Lower leg skin (tissue), 4 donors: ENCODE measurements at regions not wholly inside any gene's neighbourhood (a gene's known extent, or its start where the extent isn't known, plus 50 kb on each side); places are given as distances from the start of the nearest gene placed in this dataset.

ENCODE experiments used
- DNase-seq, 2 donors: peaks; one replicate each; pipeline ENCODE4 v3.0.0-alpha.2; 2019; ENCODE audit warnings: low spot score in 2 of 2
- H3K4me3 ChIP-seq: fragments of 200-600 bp; sonication (generic); 2 replicates; pipeline ENCODE4 v1.5.1; 2017; ENCODE audit warnings: mild to moderate bottlenecking, low read depth; ENCODE audit not compliant: poor library complexity, severe bottlenecking
- CTCF ChIP-seq, 3 donors: fragments of 450-650 bp; IDR thresholded peaks; one replicate each; pipeline ENCODE4 v1.5.1; 2016; ENCODE audit warnings: antibody characterized with exemption in 3 of 3, mild to moderate bottlenecking in 3 of 3, moderate library complexity in 2 of 3
- POLR2A ChIP-seq, 2 donors: fragments of 450-650 bp; IDR thresholded peaks; one replicate each; pipeline ENCODE4 v1.6.1; 2016 to 2017; ENCODE audit warnings: antibody characterized with exemption in 2 of 2, mild to moderate bottlenecking in 1 of 2, moderate library complexity in 1 of 2
- WGBS, 2 donors: methylation state at CpG; one replicate each; pipeline ENCODE4 v1.1.5; 2018; 5-methylcytosine and 5-hydroxymethylcytosine counted together
- intact Hi-C: fragments of 100-400 bp; cut with DNase I; formaldehyde crosslinking; loops from one replicate; pipeline ENCODE4 v1.15.0; 2023; ENCODE audit warnings: low total_unique reads

- no peak for DNase-seq
- intact Hi-C loops = no loop called here
- no peak for TF ChIP-seq CTCF (IDR thresholded peaks at IDR 0.05)
- TF ChIP-seq POLR2A (IDR thresholded peaks at IDR 0.05) = no peak
- 72% methylated on average over 5 of the region's 5 CpGs for WGBS, 2 donors
- no peak overlapping the region for H3K4me3 ChIP-seq
These were observed 1421.2 kb upstream of the RAG2 start for GRCh38 chr11:38019072-38019775.

- 30 to 50% methylated on average over 1 of the region's 1 CpG for WGBS, 2 donors
- intact Hi-C loops = no loop called here
- DNase-seq = no peak
- H3K4me3 ChIP-seq = no peak overlapping the region
- TF ChIP-seq CTCF (IDR thresholded peaks at IDR 0.05) (no peak), POLR2A (IDR thresholded peaks at IDR 0.05) (no peak)
These were observed 1416.4 kb upstream of the RAG2 start for GRCh38 chr11:38014405-38014804.

- intact Hi-C loops = no loop called here
- DNase-seq = no peak
- TF ChIP-seq POLR2A (IDR thresholded peaks at IDR 0.05) = no peak
- TF ChIP-seq CTCF (IDR thresholded peaks at IDR 0.05) = no peak
- H3K4me3 ChIP-seq = no peak overlapping the region
- WGBS, 2 donors = 89 to 91% methylated on average over 8 of the region's 8 CpGs
These were observed 1415.1 kb upstream of the RAG2 start for GRCh38 chr11:38013157-38013556.

GRCh38 chr11:38011496-38011895 lies 1413.5 kb upstream of the RAG2 start:
- no peak overlapping the region for H3K4me3 ChIP-seq
- intact Hi-C loops = no loop called here
- DNase-seq = no peak
- TF ChIP-seq POLR2A (IDR thresholded peaks at IDR 0.05) (no peak), CTCF (IDR thresholded peaks at IDR 0.05) (no peak)

- no peak for TF ChIP-seq POLR2A (IDR thresholded peaks at IDR 0.05)
- intact Hi-C loops = no loop called here
- no peak for DNase-seq
- H3K4me3 ChIP-seq = no peak overlapping the region
- WGBS, 2 donors = 93 to 94% methylated on average over 1 of the region's 1 CpG
These were observed 1411.9 kb upstream of the RAG2 start for GRCh38 chr11:38009932-38010331.

GRCh38 chr11:38006466-38006865 lies 1408.4 kb upstream of the RAG2 start:
- intact Hi-C loops = no loop called here
- TF ChIP-seq CTCF (IDR thresholded peaks at IDR 0.05) (no peak), POLR2A (IDR thresholded peaks at IDR 0.05) (no peak)
- H3K4me3 ChIP-seq = no peak overlapping the region
- no peak for DNase-seq
